K562 (cell line): ENCODE measurements at regions not wholly inside any gene's neighbourhood (a gene's known extent, or its start where the extent isn't known, plus 50 kb on each side); places are given as distances from the start of the nearest gene placed in this dataset.

Source experiments
- ATAC-seq: fragments of 200-7000 bp; cut with Tn5 transposase; 3 replicates; pipeline ENCODE4 v1.9.1; 2020; ENCODE audit warnings: moderate library complexity
- BruUV-seq: library from RNA; stranded (reverse); fragments of 400-500 nt; replicated peaks from 2 replicates; lab custom pipeline; 2021; lab: Mats Ljungman, UMichigan
- CTCF ChIA-PET: fragments of 300-600 bp; formaldehyde crosslinking; extraction: SDS; loops from one replicate; lab custom pipeline; 2021; ENCODE audit warnings: low intra/inter-chr PET ratio; lab: Yijun Ruan, JAX
- POLR2A ChIA-PET: fragments of 300-600, 350-650 bp; sonication (Branson Sonifier 250); formaldehyde crosslinking; extraction: SDS; loops from one replicate; lab custom pipeline; 2021; ENCODE audit warnings: antibody characterized with exemption, inconsistent platforms; lab: Yijun Ruan, JAX
- DNase-seq, 4 experiments: peaks; one replicate each; pipeline versions ENCODE4 v3.0.0 to v3.0.0-alpha.2; 2011 to 2018; ENCODE audit warnings: low spot score in 3 of 4, mixed read lengths in 3 of 4; ENCODE audit errors: extremely low read depth in 1 of 4
- FAIRE-seq: peaks from 2 replicates; lab custom pipeline; 2011; peaks lifted over from hg19 to GRCh38; lab: Jason Lieb, UNC
- H2AFZ ChIP-seq: 2 replicates; pipeline ENCODE4 v1.6.0; 2011; ENCODE audit warnings: low read depth, low read length, control low read depth, inconsistent platforms
- H3K27ac ChIP-seq: fragments of 200-600 bp; 3 replicates; pipeline ENCODE4 v1.8.0; 2011; ENCODE audit warnings: low read depth, mild to moderate bottlenecking, control low read depth, inconsistent platforms, low read length, moderate library complexity, mixed read lengths; ENCODE audit errors: extremely low read depth
- H3K27me3 ChIP-seq, 2 experiments: fragments of 300-600 bp in 1 of 2; 2 replicates in 1 of 2; 3 replicates in 1 of 2; pipeline versions ENCODE4 v1.6.0 to v1.8.0; 2011; ENCODE audit warnings: inconsistent platforms in 2 of 2, low read length in 2 of 2, mild to moderate bottlenecking in 1 of 2, mixed read lengths in 1 of 2, moderate library complexity in 1 of 2; ENCODE audit not compliant: control insufficient read depth in 2 of 2, insufficient read depth in 2 of 2
- H3K36me3 ChIP-seq: fragments of 300-600 bp; 3 replicates; pipeline ENCODE4 v1.8.0; 2011; ENCODE audit warnings: mild to moderate bottlenecking, low read length, inconsistent platforms; ENCODE audit not compliant: control insufficient read depth, insufficient read depth
- H3K4me1 ChIP-seq, 2 experiments: fragments of 200-600 bp in 1 of 2; replicated peaks in 1 of 2; 2 replicates in 1 of 2; 3 replicates in 1 of 2; pipeline versions ENCODE4 v1.5.1 to v1.8.0; 2011; ENCODE audit warnings: inconsistent platforms in 2 of 2, low read length in 2 of 2, mild to moderate bottlenecking in 1 of 2, mixed read lengths in 1 of 2, moderate library complexity in 1 of 2; ENCODE audit not compliant: control insufficient read depth in 2 of 2, insufficient read depth in 2 of 2
- H3K4me2 ChIP-seq: 2 replicates; pipeline ENCODE4 v1.6.1; 2011; ENCODE audit warnings: low read length, control low read depth, inconsistent platforms, mixed read lengths; ENCODE audit not compliant: insufficient read depth
- H3K4me3 ChIP-seq: fragments of 200-600 bp; sonication (generic), shearing (Covaris generic); 2 replicates; pipeline ENCODE4 v1.5.1; 2016; ENCODE audit warnings: control low read depth, inconsistent platforms
- H3K79me2 ChIP-seq: fragments of 200-600 bp; 3 replicates; pipeline ENCODE4 v1.8.0; 2011; ENCODE audit warnings: low read length, inconsistent platforms; ENCODE audit not compliant: control insufficient read depth, insufficient read depth
- H3K9ac ChIP-seq, 2 experiments: 2 replicates each; pipeline versions ENCODE4 v1.6.0 to v1.6.1; 2011; ENCODE audit warnings: low read depth in 2 of 2, low read length in 2 of 2, control low read depth in 1 of 2, inconsistent platforms in 1 of 2, mild to moderate bottlenecking in 1 of 2, mixed read lengths in 1 of 2; ENCODE audit not compliant: insufficient read depth in 1 of 2
- H3K9me1 ChIP-seq: one replicate; pipeline ENCODE4 v1.6.0; 2011; ENCODE audit warnings: inconsistent platforms, mild to moderate bottlenecking, low read length, moderate library complexity; ENCODE audit not compliant: control insufficient read depth, insufficient read depth
- H3K9me3 ChIP-seq: replicated peaks from 2 replicates; pipeline ENCODE4 v1.5.1; 2011; ENCODE audit warnings: low read depth, low read length, inconsistent platforms; ENCODE audit not compliant: control insufficient read depth, insufficient read depth
- H4K20me1 ChIP-seq: replicated peaks from 2 replicates; pipeline ENCODE4 v1.6.1; 2011; ENCODE audit warnings: low read length, inconsistent platforms, mixed read lengths; ENCODE audit not compliant: control insufficient read depth, insufficient read depth
- ESRRB ChIP-seq: fragments of 250-450 bp; sonication (Bioruptor Pico); IDR thresholded peaks from 2 replicates; pipeline ENCODE4 v1.5.0; 2020; ENCODE audit warnings: mild to moderate bottlenecking, moderate library complexity, borderline replicate concordance
- TRIM28 ChIP-seq: fragments of 450-650 bp; IDR thresholded peaks from 2 replicates; pipeline ENCODE4 v1.6.1; 2017
- WGBS: fragments of 100-300 bp; shearing (Covaris generic); methylation state at CpG from one replicate; pipeline ENCODE4 v1.1.6; 2016; ENCODE audit warnings: low coverage, mixed read lengths; ENCODE audit not compliant: insufficient coverage; ENCODE audit errors: missing lambda C conversion rate; 5-methylcytosine and 5-hydroxymethylcytosine counted together
- in situ Hi-C: fragments of 300-500 bp; cut with MboI; formaldehyde crosslinking; loops from 4 replicates; pipeline ENCODE4 v1.15.0; 2018; ENCODE audit warnings: inconsistent platforms, mixed read lengths
- intact Hi-C: fragments of 100-400 bp; cut with micrococcal nuclease; formaldehyde crosslinking; loops from 2 replicates; pipeline ENCODE4 v1.14.2; 2022
- TF ChIP-seq, protein P1 (sequence below): fragments of 450-650 bp; IDR thresholded peaks from one replicate; pipeline ENCODE4 v1.6.1; 2018; ENCODE audit warnings: mild to moderate bottlenecking, moderate library complexity; ENCODE audit not compliant: partially characterized antibody
- TF ChIP-seq, protein P2 (sequence below), 2 experiments: fragments of 150-350 bp in 1 of 2; IDR thresholded peaks; 2 replicates each; pipeline ENCODE4 v1.6.1; 2012 to 2016; ENCODE audit warnings: low read depth in 2 of 2, low read length in 2 of 2, mild to moderate bottlenecking in 1 of 2, moderate library complexity in 1 of 2
- TF ChIP-seq, protein P3 (sequence below), 2 experiments: fragments of 450-650 bp; formaldehyde crosslinking in 1 of 2; IDR thresholded peaks; 2 replicates each; pipeline versions ENCODE4 v1.4.0 to v1.6.1; 2014 to 2020; ENCODE audit warnings: mild to moderate bottlenecking in 2 of 2, borderline replicate concordance in 1 of 2, low read depth in 1 of 2

DNA sequence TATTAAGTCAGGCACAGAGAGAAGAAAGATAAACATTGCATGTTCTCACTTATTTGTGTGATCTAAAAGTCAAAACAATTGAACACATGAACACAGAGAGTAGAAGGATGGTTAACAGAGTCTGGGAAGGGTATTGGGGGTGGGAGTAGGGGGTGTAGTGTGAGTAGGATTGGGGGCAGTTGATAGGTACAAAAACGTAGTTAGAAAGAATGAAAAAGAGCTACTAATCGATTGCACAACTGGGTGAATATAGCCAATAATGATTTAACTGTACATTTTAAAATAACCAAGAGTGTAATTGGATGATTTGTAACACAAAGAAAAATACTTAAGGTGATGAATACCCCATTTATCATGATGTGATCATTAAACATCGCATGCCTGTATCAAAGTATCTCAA, 333.3 kb downstream of the HAO1 start (continued):
- no peak for TF ChIP-seq ESRRB (CRISPR knock-in tag)
- TF ChIP-seq, protein P1, sequence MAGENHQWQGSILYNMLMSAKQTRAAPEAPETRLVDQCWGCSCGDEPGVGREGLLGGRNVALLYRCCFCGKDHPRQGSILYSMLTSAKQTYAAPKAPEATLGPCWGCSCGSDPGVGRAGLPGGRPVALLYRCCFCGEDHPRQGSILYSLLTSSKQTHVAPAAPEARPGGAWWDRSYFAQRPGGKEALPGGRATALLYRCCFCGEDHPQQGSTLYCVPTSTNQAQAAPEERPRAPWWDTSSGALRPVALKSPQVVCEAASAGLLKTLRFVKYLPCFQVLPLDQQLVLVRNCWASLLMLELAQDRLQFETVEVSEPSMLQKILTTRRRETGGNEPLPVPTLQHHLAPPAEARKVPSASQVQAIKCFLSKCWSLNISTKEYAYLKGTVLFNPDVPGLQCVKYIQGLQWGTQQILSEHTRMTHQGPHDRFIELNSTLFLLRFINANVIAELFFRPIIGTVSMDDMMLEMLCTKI = no peak
- TF ChIP-seq, protein P2, sequence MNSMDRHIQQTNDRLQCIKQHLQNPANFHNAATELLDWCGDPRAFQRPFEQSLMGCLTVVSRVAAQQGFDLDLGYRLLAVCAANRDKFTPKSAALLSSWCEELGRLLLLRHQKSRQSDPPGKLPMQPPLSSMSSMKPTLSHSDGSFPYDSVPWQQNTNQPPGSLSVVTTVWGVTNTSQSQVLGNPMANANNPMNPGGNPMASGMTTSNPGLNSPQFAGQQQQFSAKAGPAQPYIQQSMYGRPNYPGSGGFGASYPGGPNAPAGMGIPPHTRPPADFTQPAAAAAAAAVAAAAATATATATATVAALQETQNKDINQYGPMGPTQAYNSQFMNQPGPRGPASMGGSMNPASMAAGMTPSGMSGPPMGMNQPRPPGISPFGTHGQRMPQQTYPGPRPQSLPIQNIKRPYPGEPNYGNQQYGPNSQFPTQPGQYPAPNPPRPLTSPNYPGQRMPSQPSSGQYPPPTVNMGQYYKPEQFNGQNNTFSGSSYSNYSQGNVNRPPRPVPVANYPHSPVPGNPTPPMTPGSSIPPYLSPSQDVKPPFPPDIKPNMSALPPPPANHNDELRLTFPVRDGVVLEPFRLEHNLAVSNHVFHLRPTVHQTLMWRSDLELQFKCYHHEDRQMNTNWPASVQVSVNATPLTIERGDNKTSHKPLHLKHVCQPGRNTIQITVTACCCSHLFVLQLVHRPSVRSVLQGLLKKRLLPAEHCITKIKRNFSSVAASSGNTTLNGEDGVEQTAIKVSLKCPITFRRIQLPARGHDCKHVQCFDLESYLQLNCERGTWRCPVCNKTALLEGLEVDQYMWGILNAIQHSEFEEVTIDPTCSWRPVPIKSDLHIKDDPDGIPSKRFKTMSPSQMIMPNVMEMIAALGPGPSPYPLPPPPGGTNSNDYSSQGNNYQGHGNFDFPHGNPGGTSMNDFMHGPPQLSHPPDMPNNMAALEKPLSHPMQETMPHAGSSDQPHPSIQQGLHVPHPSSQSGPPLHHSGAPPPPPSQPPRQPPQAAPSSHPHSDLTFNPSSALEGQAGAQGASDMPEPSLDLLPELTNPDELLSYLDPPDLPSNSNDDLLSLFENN (IDR thresholded peaks at IDR 0.05; ENCODE audit: low read depth in 2 of 2, low read length in 2 of 2) = no peak

DNA sequence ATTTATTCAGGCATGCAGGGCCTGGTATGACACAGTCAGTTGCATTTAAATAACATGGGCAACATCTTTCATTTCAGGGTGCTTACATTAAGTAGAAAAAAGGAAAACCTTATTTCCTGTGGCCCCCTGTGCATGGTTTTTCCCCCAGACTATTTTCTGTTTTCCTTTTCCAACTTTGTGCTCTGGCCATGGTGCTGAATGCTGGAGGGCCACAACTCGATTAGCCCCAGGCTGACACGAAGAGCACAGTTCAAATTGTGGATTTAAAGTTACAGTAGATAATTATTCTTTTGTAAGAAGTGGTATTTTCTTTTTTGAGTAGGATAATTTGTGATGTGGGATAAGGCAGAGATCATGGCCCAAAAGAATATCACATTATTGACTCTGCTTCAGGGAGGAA, 332.0 kb downstream of the HAO1 start:
- POLR2A ChIA-PET = no interaction called here
- intact Hi-C loops = no loop called here
- Histone ChIP-seq H3K4me1 (no peaks in the 10 kb centered on the region), H4K20me1 (no peaks in the 10 kb centered on the region), H3K36me3 (no peaks in the 10 kb centered on the region), H3K79me2 (no peaks in the 10 kb centered on the region), H3K4me3 (no peak overlapping the region), H3K9me1 (no peaks in the 10 kb centered on the region), H3K27me3 (no peaks in the 10 kb centered on the region), H3K9me3 (no peaks in the 10 kb centered on the region), H3K4me2 (no peak overlapping the region), H2AFZ (no peak overlapping the region), H3K27ac (no peak overlapping the region), H3K9ac (no peak overlapping the region)
- 0% methylated on average over 2 of the region's 2 CpGs for WGBS
- FAIRE-seq (no peak), ATAC-seq (no peak), DNase-seq (no peak)
- TF ChIP-seq, protein P3, sequence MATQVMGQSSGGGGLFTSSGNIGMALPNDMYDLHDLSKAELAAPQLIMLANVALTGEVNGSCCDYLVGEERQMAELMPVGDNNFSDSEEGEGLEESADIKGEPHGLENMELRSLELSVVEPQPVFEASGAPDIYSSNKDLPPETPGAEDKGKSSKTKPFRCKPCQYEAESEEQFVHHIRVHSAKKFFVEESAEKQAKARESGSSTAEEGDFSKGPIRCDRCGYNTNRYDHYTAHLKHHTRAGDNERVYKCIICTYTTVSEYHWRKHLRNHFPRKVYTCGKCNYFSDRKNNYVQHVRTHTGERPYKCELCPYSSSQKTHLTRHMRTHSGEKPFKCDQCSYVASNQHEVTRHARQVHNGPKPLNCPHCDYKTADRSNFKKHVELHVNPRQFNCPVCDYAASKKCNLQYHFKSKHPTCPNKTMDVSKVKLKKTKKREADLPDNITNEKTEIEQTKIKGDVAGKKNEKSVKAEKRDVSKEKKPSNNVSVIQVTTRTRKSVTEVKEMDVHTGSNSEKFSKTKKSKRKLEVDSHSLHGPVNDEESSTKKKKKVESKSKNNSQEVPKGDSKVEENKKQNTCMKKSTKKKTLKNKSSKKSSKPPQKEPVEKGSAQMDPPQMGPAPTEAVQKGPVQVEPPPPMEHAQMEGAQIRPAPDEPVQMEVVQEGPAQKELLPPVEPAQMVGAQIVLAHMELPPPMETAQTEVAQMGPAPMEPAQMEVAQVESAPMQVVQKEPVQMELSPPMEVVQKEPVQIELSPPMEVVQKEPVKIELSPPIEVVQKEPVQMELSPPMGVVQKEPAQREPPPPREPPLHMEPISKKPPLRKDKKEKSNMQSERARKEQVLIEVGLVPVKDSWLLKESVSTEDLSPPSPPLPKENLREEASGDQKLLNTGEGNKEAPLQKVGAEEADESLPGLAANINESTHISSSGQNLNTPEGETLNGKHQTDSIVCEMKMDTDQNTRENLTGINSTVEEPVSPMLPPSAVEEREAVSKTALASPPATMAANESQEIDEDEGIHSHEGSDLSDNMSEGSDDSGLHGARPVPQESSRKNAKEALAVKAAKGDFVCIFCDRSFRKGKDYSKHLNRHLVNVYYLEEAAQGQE (IDR thresholded peaks at IDR 0.05; ENCODE audit: borderline replicate concordance) = peak; percentile 28; the same call in 1 of the 2 replicates
- TF ChIP-seq, protein P3 (CRISPR knock-in tag; IDR thresholded peaks at IDR 0.05; ENCODE audit: low read depth) = no peak
- no peak for TF ChIP-seq TRIM28
- CTCF ChIA-PET = no interaction called here
- in situ Hi-C loops = no loop called here
- BruUV-seq = no TSS peak
